NCI-H1694 treated with DMSO at 0.1 percent for 48 hours (cell line): ENCODE measurements at regions not wholly inside any gene's neighbourhood (a gene's known extent, or its start where the extent isn't known, plus 50 kb on each side); places are given as distances from the start of the nearest gene placed in this dataset.

Experiments used
- DNase-seq: peaks from one replicate; lab custom pipeline; 2025; lab: John Stamatoyannopoulos, UW

DNA sequence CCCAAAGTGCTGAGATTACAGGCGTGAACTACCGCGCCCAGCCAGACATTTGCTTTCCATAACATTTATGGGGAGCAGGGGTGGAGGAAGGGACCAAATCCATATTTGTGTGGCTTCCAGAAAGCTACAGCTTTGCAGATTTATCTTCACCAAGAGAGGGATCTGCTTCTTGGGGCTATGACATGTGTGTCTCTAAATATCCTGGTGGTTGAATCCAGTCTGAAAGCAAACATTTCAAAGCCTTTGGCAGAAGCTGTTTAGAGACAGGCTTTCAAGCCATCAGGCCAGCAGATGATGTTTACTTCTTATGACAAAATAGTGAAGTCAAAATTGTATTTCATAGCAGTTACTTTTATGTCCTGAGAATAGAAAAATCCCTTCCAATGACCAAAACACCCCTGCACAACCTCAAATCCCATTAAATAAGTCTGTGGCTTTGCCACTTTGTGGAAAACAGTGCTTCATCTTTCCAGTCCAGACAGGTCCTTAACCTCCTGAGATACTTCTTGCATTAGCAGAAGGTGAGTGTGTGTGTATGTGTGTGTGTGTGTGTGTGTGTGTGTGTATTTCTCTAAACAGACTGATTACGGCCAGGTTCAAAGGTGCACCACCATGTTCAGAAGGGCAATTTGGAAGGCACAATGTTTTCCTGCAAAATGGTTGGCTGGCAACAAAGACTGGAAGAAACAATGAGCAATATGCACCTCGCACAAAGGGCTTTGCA, 191.4 kb upstream of the LRIG1 start:
- no peak for DNase-seq

DNA sequence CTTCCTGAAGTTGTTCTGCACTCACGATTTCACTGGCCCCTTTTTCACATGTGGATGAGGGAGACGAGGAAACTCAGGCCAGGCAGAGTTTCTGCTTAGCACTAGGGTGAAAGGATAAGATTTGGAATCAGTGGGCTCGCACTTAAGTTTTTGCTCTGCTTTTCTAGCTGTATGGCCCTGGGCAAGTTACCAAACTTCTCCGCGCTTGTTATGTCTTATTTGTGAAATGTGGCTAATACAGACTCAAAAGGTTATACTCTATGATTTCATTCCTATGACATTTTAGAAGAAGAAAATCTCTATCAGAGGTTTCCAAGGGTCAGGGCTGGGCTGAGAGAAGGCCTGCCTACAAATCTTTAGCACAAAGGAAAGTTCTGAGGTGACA, 191.9 kb upstream of the LRIG1 start:
- DNase-seq, result no peak

DNA sequence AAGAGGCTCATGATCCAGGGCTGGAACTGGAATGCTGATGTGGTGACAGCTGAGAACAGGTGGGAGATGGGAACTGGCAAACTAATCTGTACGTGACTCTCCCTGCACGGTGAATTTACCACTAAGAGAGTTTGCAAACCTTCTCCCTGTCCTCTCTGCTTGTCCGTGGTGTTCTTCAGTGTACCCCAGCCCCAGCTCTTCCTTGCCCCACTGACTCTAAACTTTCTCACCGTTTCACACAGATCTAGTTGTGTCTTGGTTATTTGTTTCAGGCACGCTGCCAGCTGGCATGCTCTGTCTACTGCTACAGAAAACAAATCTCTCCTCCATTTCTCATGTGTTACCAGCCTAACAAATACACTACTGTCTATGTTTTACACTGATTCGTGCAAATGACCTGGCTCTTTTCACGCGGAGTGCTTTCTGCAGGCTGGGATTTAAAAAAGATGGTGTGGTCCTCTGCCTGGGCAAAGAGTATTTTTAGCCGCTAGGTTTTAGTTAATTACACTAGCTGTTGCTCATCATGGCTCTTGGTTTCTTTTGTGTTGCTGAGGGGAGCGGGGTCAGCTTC, 192.7 kb upstream of the LRIG1 start:
- peak; percentile 60 for DNase-seq

DNA sequence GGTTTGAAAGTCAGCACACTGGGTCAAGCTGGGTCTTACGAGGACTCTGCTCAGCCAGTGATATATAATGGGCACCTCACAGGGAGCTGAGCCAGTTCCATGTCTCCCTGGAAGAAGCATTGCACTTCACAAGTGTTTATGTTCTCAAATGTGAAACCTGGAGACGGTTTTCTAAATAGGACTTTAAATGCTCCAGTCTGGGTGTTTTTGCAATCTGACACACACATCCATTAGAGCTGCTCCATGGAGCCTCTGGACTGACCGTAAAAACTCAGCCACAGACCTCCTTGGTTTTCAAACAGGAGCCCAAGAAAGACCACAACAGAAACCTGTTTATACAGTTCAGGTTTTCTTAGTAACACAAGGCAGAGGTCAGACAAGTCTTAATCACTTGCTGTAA, 201.3 kb upstream of the LRIG1 start:
- no peak for DNase-seq

DNA sequence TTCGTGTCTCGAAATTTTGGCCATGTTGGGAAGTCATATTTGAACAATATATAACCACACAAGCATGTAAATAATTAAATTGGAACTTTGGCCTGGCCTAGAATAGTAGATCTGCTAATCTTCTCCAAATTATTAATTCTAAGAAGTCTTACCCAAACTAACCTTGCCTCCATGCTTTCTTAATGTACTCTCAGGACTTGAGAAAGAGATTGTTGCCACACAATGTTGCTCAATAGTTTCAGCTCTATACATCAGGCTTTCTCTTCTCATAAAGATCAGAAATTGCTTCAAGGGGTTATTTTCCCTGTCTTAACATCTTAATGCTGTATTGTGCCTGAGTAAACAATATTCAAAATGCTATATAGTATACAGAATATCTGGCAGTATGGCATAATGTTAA, 202.7 kb upstream of the LRIG1 start:
- no peak for DNase-seq

DNA sequence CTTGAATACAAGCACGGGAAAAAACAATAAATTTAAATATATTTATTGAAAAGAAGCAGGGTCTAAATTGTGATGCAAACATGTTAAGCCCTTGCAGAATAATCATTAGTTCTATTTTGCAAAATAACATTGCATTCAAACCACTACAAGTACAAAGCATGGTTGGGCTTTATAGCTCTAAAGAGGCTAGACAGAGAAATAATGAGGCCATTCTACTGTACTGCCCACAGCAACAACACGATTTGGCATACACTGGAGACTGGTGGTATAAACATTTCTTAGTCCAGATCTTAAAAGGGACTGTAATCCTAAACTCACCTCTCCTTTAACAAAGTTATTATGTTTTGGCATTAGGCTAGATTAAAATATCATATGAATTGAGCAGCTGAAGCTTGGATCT, 204.3 kb upstream of the LRIG1 start:
- DNase-seq, result no peak

DNA sequence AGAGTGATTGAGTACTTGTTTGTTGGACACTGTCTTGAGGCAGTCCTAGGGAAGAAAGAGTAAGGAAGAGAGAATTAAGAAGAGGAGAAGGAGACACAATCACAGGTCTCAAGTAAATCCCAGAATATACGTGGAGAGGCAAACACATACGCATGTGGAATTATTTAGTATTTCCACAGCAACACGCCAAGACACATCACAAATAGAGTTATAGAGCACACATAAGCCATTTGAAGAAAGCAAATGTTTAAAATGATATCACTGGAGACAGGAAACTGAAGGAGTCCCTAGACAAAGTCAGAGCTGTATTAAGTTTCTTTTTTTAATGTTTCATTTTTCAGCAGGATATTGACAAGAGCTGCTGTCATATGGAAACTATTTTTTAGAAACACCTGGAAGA, 206.1 kb upstream of the LRIG1 start:
- no peak for DNase-seq

DNA sequence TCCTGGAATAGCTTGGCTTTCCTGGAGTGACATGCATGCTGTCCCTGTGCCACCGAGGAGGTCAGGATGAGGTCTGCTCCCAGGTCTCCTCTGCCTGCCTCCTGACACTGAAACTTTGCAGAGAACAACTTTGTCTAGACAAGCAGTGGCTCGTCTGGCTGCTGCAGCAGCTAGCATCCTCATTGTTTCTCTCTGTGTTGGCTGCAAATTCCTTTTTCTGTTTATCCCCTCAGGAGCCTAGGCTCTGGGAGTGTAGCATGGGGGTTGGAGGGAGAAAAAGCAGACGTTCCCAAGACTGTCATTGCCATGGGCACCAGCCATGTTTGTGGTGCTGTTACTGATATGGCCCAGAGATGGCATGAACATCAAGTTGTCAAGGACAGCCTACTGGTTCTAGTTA, 208.7 kb upstream of the LRIG1 start:
- DNase-seq, result no peak

DNA sequence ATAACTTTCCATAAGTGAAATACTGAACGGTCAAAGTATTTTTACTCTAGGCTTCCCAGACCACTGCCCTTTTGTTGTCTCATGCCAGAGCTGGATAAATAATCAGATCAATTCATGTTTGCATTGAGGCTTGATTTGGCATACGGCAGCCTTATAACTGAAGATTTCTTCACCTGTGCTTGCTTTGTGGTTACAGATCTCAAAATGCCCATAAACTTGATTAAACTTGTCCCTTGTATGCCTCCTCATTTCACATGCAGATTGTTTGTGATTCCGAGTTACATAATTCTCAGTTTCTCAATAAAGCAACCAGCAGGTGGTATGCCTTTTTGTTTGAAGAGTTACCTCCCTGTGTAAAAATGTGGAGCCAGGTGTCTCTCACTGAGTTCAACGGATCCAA, 211.4 kb upstream of the LRIG1 start:
- no peak for DNase-seq

DNA sequence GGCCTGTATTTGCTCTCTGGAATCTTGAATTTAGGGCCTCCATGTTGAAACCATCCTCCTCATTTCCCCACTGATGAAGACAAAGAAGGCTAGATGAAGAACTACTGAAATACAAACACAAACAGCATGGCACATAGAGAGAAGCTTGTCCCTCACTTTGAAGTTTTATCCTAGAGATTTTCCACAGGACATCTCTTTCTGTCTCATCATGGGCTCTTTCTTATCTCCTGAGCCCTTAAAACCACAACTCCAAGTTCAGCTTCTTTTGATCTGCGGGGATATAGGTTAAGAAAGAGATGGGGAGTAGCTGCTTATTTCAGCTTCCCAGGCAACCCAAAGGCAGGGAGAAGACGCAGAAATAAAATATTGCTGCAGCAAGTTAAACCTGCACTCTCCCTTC, 213.1 kb upstream of the LRIG1 start:
- DNase-seq, result no peak

DNA sequence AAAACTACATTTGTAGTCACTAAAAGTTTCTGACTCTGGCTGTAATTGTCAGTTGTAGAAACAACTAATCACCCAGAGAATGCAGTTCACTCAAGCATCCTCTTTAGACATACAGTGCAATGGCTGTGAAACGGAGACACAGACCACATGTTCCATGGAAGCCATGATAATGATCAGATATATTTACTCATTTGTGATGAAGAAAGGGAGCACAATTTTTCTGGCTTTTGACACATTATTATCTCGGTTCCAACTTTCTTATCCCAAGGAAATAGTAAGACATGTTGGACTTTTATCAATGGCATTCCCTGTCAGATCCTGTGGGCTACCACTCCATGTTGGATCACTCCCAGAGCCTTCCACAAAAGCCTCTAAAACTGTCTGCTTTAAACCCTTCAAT, 215.0 kb upstream of the LRIG1 start:
- DNase-seq, result no peak

DNA sequence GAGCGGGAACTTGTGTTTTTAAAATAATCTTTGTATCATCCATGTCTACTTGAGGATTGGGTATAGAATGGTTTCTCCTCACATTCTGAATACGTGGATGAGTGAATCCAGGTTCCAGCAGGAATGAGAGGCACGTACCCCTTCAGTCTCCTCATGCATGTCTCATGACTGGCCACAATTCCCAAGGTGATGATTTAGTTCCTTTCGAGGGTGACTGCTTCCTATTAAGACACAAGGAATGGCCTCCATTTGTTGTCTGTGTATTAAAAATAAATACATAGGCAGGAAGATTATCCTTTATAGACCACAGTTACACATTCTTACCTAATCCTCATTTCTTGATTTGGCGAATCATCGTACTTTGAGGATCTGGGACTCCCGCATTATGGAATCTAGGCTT, 217.0 kb upstream of the LRIG1 start:
- no peak for DNase-seq

DNA sequence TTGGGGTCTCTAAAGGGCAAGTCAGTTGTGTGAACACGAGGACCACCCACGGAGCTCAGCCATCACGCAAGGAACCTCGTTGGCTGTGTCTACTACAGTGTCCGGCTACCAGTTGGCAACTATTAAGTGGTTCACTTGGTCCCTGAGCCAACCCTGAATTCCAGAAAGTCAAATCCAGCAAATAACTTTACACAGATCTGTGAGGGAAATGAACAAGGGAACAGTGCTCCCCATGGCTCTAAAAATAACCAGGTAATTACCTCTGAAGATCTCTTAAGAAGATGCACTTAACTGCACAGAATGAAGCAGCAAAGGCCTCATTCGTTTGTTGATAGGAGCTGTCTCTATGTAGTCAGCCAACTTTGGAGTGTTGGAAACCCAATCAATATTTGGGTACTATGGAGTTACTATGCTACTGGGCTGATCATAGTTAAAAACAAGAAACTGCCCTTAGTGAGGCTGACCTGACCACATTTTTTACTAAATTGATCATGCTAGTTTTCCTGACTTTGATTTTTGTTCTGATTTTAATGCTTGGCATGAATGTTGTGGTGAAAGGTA, 219.1 kb upstream of the LRIG1 start:
- no peak for DNase-seq

DNA sequence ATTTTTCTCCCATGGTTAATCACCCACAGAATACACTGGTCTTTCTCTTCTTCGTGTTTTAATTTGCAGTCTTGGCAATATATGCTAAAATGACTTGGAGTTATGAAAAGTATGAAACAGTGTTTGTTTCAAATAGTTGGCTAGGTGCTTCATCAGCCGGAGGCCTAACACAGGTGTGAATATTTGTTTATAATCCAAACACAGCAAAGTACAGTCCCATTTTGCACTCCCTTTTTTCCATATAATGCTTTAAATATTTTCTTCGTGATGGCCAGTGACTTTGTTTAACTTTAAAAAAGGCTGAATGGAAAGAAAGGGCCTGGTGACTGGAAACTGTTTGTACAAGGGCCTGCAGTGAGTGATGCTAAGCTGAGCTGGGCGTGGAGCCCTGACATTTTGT, 219.7 kb upstream of the LRIG1 start:
- no peak for DNase-seq

DNA sequence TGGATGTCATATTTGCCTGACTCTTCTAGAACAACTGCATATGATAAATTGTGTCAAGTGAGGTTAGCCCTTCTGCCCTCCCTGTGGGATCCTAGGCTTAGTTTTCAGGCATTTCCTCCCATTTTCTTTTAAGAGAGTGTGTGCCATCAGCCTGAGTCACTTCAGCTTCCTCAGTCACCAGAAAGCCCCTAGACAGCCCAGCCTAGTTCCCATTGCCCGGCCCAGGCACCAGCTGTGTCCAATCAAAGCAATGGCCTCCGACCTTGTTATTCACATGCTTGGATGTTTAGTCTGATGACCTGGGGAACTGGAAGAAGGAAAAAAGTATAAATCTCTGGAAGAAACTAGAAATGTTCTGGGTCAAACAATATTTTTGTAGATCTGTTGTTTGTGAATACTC, 221.9 kb upstream of the LRIG1 start:
- no peak for DNase-seq

DNA sequence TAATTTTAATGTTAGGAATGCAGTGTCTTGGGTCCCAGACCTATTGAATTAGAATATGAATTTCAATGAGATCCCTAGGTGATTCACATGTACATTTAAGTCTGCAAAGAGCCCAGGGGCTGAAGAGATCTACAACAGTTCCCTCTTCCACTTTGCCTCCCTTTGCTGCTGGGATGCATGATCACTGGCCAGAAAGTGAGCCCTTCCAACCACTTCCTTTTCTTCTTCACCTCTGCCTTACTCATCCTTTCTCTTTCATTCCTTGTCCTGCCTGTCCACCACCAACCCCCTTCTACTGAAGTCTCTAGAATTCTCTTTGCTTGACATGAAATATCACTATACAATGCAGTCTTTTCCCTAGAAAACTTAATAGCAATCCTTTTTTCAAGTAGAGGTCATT, 222.4 kb upstream of the LRIG1 start:
- no peak for DNase-seq

DNA sequence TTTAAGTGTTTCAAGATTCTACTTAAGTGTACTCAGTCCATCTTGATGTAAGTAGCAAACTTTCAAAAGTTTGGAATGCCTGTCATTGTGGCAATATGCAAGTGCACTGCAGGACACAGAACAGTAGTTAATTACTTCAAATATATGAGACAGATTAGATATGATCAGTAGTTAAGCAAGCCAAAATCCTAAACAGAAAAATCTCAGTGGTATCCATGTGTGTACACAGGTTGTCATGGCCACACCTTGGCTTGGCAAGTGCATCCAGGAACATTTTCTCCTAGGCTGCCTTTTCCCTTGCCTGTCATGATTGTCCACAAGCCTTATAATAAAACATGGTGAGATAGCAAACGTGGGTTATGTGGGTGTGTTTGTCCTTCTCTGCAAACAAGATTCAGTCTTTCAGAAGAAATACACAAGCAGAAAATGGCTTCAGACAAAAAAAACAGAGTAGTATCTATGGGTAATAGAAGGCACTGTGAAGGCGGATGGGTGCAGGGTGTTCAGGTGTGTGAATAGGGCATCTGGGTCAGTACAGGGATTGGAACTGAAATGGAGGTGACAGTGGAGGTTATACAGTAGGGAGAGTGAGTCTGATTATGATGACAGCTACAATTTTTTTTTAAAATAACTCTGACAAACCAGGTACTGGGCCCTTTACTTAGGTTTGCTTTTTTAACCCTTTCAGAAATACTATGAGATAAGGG, 229.0 kb upstream of the LRIG1 start:
- no peak for DNase-seq

DNA sequence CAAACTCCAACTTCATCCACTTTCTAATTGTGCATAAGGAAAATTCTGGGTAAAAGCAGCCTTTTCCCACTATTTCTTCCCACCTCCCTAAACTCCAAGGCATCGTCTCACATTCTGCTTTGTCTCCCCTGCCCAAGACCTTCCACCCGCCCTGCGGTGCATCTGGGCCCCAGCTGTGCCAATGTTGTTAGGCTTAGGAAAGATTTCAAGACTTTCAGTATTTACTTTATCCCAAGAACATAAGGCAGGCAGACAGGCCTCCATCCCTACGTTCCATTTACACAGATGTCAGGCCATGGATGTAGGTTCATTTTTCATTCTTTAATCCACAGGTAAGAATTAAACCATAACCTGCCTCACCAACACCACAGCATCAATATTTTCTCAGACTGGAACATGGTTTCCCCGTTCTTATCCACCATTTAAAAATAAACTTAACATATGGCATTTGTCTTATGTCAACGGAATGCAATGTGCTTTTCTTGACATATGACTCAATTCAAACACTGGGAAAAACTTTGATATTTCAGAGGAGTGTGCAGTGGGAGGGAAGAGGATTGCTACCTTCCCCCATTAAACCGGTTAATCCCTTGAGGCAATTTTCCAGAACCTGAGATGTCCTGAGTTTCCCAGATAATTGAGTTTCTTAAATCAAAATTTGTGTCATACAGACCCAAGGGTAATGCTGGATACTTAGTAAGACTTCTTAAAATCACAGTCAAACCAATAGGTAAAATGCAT, 238.0 kb upstream of the LRIG1 start:
- DNase-seq, result no peak

DNA sequence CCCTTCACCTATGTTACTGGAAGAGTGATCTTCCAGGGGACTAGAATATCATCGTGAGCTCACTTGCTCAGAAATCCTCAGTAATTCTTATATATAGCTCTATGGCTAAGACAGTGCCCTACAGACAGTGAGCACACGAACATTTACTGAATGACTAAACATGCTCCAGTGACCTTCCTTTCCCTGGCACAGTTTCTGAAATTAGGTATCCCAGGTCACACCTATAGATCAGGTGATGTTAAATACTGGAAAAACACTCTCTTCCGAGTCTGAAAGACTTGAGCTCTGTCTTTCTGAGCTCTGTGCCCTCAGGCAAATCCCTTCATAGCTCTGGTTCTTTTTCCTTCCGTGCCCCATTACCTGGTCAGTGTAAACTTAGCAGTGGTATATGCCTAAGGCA, 239.4 kb upstream of the LRIG1 start:
- DNase-seq, result no peak

DNA sequence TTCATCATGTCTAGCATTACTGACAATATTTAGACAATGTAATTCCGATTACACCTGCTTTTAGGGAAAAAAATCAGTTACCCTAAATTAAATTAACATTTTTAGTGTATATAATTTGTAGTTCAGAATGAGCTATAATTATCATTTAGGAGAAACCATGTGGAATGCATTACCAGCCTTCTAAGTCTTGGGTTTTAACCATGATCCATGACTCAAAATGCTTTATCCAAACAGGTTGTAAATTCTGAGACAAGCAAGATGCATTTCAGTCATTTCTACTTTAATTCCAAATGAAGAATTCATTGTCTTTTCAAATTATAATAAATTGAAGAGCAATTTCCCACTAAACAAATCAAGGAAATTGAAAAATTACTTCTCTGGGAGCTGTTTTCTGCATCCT, 243.7 kb upstream of the LRIG1 start:
- DNase-seq, result no peak

DNA sequence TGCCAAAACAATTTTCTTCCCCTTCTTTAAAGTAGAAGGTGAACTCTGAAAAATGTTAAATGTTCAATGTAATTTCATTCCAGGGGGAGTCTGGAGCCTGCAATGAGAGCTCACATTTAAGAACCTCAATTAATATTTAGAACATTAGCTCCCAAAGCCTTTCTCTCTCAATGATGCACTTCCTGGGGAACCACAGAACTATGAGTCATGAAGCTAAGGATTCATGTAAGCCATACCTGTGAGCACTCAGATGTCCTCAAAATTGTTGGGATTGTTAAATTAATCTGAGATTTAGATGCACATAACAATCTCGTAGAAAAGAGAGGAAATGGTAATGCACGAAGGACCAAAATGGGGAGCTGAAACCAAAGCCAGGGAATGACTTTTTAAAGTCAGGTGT, 244.2 kb upstream of the LRIG1 start:
- DNase-seq, result no peak

DNA sequence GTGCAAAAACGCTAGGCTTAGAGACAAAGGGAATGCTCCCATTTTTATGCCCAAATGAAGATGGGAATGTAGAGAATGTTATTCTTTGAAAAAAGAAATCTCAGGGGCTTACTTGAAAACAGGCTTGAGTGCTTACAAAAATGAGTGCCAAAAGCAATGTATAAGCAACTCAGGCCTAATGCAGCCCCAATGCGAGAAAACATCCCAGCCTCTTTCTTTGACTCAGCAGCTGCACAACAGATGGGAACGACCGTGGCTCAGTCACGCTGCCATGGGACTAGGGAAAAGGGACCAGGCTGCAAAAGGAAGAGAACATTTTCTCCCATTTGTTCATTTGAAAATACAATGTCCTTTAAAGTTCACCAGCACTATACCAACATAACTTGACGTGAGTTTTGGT, 246.4 kb upstream of the LRIG1 start:
- no peak for DNase-seq

DNA sequence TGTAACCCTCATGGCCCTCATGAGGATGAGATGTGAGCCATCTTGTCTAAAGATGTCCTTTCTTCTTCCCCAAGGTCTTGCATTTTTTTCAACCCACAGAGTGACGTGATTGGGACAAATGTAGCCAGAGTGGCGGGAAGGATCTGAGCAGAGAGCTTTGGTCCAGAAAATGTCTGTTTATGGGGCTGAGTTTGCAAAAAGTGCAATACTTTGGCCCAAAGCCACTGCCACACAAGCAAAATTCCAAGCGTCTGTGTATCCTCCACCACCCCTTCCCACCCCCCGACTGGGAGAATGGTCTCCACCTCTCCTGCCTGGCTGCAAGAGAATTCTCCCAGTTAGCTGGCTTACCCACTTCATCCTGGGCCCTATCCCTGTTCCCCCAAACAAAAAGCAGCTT, 246.9 kb upstream of the LRIG1 start:
- no peak for DNase-seq
